ENCODE measurements at regions not wholly inside any gene's neighbourhood (a gene's known extent, or its start where the extent isn't known, plus 50 kb on each side); places are given as distances from the start of the nearest gene placed in this dataset.
A peak's percentile ranks its signal among the peaks of the same experiment; 100 is the strongest.

GRCh38 chr12:22974865-22975264 is 349.9 kb downstream of the ETNK1 start:
- Histone ChIP-seq H4K20me1 (ENCODE audit: control insufficient read depth, extremely low read depth, insufficient read depth, low read length) (no peaks in the 10 kb centered on the region), H2AFZ (ENCODE audit: low read length) (no peak overlapping the region), H3K79me2 (ENCODE audit: control insufficient read depth, insufficient read depth, low read length) (no peaks in the 10 kb centered on the region), H3K4me1 (ENCODE audit: control insufficient read depth, extremely low read depth, insufficient read depth, low read length) (peaks cover 2% of the 10 kb centered on the region), H3K36me3 (ENCODE audit: control insufficient read depth, insufficient read depth, low read length) (no peaks in the 10 kb centered on the region), H3K27ac (ENCODE audit: insufficient read depth, low read length) (no peak overlapping the region), H3K27me3 (ENCODE audit: control insufficient read depth, insufficient read depth, low read length) (no peaks in the 10 kb centered on the region), H3K4me2 (ENCODE audit: extremely low read depth, insufficient read depth, low read length) (no peak overlapping the region), H3K4me3 (replicated peaks in 1 of 4; ENCODE audit: control extremely low read depth in 1 of 4, insufficient read depth in 1 of 4, low read depth in 3 of 4, low read length in 4 of 4) (no peak overlapping the region), H3K9ac (ENCODE audit: insufficient read depth, low read length) (no peak overlapping the region), H3K9me3 (ENCODE audit: control insufficient read depth, insufficient read depth, low read depth, low read length) (no peaks in the 10 kb centered on the region)
- peak; percentile 94 to 95 for DNase-seq (ENCODE audit: low read depth in 2 of 2)
- TF ChIP-seq CTCF (conservative IDR thresholded peaks at IDR 0.05 in 1 of 2, IDR thresholded peaks at IDR 0.05 in 1 of 2; ENCODE audit: low read depth in 1 of 2, low read length in 2 of 2), result no peak
- no peak for TF ChIP-seq EZH2 (IDR thresholded peaks at IDR 0.05; ENCODE audit: low read length, missing control alignments)

- Histone ChIP-seq H3K36me3 (ENCODE audit: control insufficient read depth, insufficient read depth, low read length) (no peaks in the 10 kb centered on the region), H3K9me3 (ENCODE audit: control insufficient read depth, insufficient read depth, low read depth, low read length) (no peaks in the 10 kb centered on the region), H3K4me2 (ENCODE audit: extremely low read depth, insufficient read depth, low read length) (peak overlapping the region; percentile 20), H3K9ac (ENCODE audit: insufficient read depth, low read length) (no peak overlapping the region), H2AFZ (ENCODE audit: low read length) (no peak overlapping the region), H3K4me3 (replicated peaks in 1 of 4; ENCODE audit: control extremely low read depth in 1 of 4, insufficient read depth in 1 of 4, low read depth in 3 of 4, low read length in 4 of 4) (no peak overlapping the region), H3K79me2 (ENCODE audit: control insufficient read depth, insufficient read depth, low read length) (no peaks in the 10 kb centered on the region), H3K27me3 (ENCODE audit: control insufficient read depth, insufficient read depth, low read length) (no peaks in the 10 kb centered on the region), H3K27ac (ENCODE audit: insufficient read depth, low read length) (no peak overlapping the region), H4K20me1 (ENCODE audit: control insufficient read depth, extremely low read depth, insufficient read depth, low read length) (no peaks in the 10 kb centered on the region), H3K4me1 (ENCODE audit: control insufficient read depth, extremely low read depth, insufficient read depth, low read length) (peaks cover 2% of the 10 kb centered on the region)
- TF ChIP-seq CTCF (conservative IDR thresholded peaks at IDR 0.05 in 1 of 2, IDR thresholded peaks at IDR 0.05 in 1 of 2; ENCODE audit: low read depth in 1 of 2, low read length in 2 of 2), result no peak
- no peak for TF ChIP-seq EZH2 (IDR thresholded peaks at IDR 0.05; ENCODE audit: low read length, missing control alignments)
- DNase-seq (ENCODE audit: low read depth in 2 of 2), result peak; percentile 96 to 97
These were observed 354.0 kb downstream of the ETNK1 start for GRCh38 chr12:22978962-22979361.

- no peak overlapping the region for H3K4me3 ChIP-seq (replicated peaks in 1 of 4; ENCODE audit: control extremely low read depth in 1 of 4, insufficient read depth in 1 of 4, low read depth in 3 of 4, low read length in 4 of 4)
- TF ChIP-seq CTCF (conservative IDR thresholded peaks at IDR 0.05 in 1 of 2, IDR thresholded peaks at IDR 0.05 in 1 of 2; ENCODE audit: low read depth in 1 of 2, low read length in 2 of 2) (no peak), EZH2 (IDR thresholded peaks at IDR 0.05; ENCODE audit: low read length, missing control alignments) (no peak)
- no peaks in the 10 kb centered on the region for H3K27me3 ChIP-seq (ENCODE audit: control insufficient read depth, insufficient read depth, low read length)
- no peaks in the 10 kb centered on the region for H3K9me3 ChIP-seq (ENCODE audit: control insufficient read depth, insufficient read depth, low read depth, low read length)
- no peaks in the 10 kb centered on the region for H4K20me1 ChIP-seq (ENCODE audit: control insufficient read depth, extremely low read depth, insufficient read depth, low read length)
- H3K9ac ChIP-seq (ENCODE audit: insufficient read depth, low read length), result no peak overlapping the region
- no peaks in the 10 kb centered on the region for H3K79me2 ChIP-seq (ENCODE audit: control insufficient read depth, insufficient read depth, low read length)
- H3K36me3 ChIP-seq (ENCODE audit: control insufficient read depth, insufficient read depth, low read length), result no peaks in the 10 kb centered on the region
- H3K4me2 ChIP-seq (ENCODE audit: extremely low read depth, insufficient read depth, low read length), result no peak overlapping the region
- no peak overlapping the region for H3K27ac ChIP-seq (ENCODE audit: insufficient read depth, low read length)
- no peak overlapping the region for H2AFZ ChIP-seq (ENCODE audit: low read length)
- no peak for DNase-seq (ENCODE audit: low read depth in 2 of 2)
- H3K4me1 ChIP-seq (ENCODE audit: control insufficient read depth, extremely low read depth, insufficient read depth, low read length), result peaks cover 2% of the 10 kb centered on the region
These were observed 355.0 kb downstream of the ETNK1 start for GRCh38 chr12:22979854-22980469.
